ENCODE measurements at regions not wholly inside any gene's neighbourhood (a gene's known extent, or its start where the extent isn't known, plus 50 kb on each side); places are given as distances from the start of the nearest gene placed in this dataset.
"Not testable (repeated sequence)": the region's sequence is repeated elsewhere in the genome, so short reads cannot be mapped to it uniquely, and the experiment has no call there.

- no peak for DNase-seq (ENCODE audit: low spot score)
Observed at GRCh38 chr10:84938117-84938905, 609.9 kb downstream of the CCSER2 start.

GRCh38 chr10:84943541-84943940, 615.2 kb downstream of the CCSER2 start:
- DNase-seq (ENCODE audit: low spot score), result no peak

GRCh38 chr10:84944187-84944586, 615.8 kb downstream of the CCSER2 start:
- DNase-seq (ENCODE audit: low spot score), result no peak

- no peak for DNase-seq (ENCODE audit: low spot score)
Observed at GRCh38 chr10:84945791-84946190, 617.4 kb downstream of the CCSER2 start.

GRCh38 chr10:84946904-84947303, 618.5 kb downstream of the CCSER2 start:
- no peak for DNase-seq (ENCODE audit: low spot score)

GRCh38 chr10:84948644-84949043, 620.3 kb downstream of the CCSER2 start:
- no peak for DNase-seq (ENCODE audit: low spot score)

- DNase-seq (ENCODE audit: low spot score), result no peak
Observed at GRCh38 chr10:84951616-84952015, 623.2 kb downstream of the CCSER2 start.

- peak; percentile 0 for DNase-seq (ENCODE audit: low spot score)
Observed at GRCh38 chr10:84957427-84957826, 629.0 kb downstream of the CCSER2 start.

GRCh38 chr10:84965468-84965867, 637.1 kb downstream of the CCSER2 start:
- DNase-seq (ENCODE audit: low spot score), result no peak

- no peak for DNase-seq (ENCODE audit: low spot score)
Observed at GRCh38 chr10:84966708-84967441, 638.5 kb downstream of the CCSER2 start.

- DNase-seq (ENCODE audit: low spot score), result not testable (repeated sequence)
Observed at GRCh38 chr10:84969297-84969696, 640.9 kb downstream of the CCSER2 start.

GRCh38 chr10:84987039-84987438, 658.6 kb downstream of the CCSER2 start:
- no peak for DNase-seq (ENCODE audit: low spot score)

- no peak for DNase-seq (ENCODE audit: low spot score)
Observed at GRCh38 chr10:84988011-84988410, 659.6 kb downstream of the CCSER2 start.

GRCh38 chr10:84990713-84991112, 662.3 kb downstream of the CCSER2 start:
- no peak for DNase-seq (ENCODE audit: low spot score)

GRCh38 chr10:84991301-84991700, 662.9 kb downstream of the CCSER2 start:
- no peak for DNase-seq (ENCODE audit: low spot score)

GRCh38 chr10:84993251-84994035, 665.1 kb downstream of the CCSER2 start:
- DNase-seq (ENCODE audit: low spot score), result no peak

GRCh38 chr10:84994722-84995121, 666.3 kb downstream of the CCSER2 start:
- no peak for DNase-seq (ENCODE audit: low spot score)

- DNase-seq (ENCODE audit: low spot score), result no peak
Observed at GRCh38 chr10:84996580-84996979, 668.2 kb downstream of the CCSER2 start.

- no peak for DNase-seq (ENCODE audit: low spot score)
Observed at GRCh38 chr10:84997870-84998269, 669.5 kb downstream of the CCSER2 start.

GRCh38 chr10:84999929-85000328, 671.5 kb downstream of the CCSER2 start:
- DNase-seq (ENCODE audit: low spot score), result no peak

GRCh38 chr10:85003083-85003482, 674.7 kb downstream of the CCSER2 start:
- DNase-seq (ENCODE audit: low spot score), result no peak

- no peak for DNase-seq (ENCODE audit: low spot score)
Observed at GRCh38 chr10:85008488-85009184, 680.2 kb downstream of the CCSER2 start.

Data from kidney capillary endothelial cell (primary cell).